ENCODE measurements at regions not wholly inside any gene's neighbourhood (a gene's known extent, or its start where the extent isn't known, plus 50 kb on each side); places are given as distances from the start of the nearest gene placed in this dataset.

DNA sequence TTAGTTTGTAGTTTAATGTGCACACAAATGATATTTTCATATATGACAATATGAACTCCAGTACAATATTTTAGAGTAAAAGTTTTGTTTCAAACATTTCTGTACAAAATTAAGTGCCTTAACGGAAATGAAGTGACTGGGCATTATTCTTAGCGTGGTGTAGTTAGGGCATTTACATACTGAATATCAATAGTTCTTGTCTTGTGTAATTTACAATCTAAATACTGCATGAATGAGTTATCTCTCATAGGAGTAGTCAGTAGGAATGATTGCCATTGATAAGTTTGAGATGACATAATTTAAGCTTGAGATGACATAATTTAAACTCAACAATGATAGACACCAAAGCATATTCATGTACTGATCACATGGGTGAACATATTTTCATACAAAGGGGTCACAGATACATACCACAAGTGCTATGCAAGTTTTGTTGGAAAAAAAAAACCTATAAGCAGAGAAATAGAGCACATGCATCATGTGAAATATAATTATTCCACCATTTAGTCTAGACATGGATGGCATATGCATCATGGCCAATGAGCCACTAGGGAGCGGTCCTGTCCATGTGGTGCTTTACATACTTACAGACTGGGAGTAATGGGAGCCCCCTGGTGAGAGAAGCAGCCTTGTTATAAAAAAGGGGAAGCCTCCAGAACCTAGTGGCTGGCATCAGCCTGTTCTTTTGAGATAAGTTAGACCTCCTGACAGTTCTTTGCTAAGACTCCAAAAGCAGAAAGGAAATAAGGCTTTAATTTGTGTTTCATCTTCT is 1523.9 kb downstream of the MAT2B start:
- TF ChIP-seq EZH2 (IDR thresholded peaks at IDR 0.05; ENCODE audit: insufficient read depth, poor library complexity, severe bottlenecking): no peak
- no peak for TF ChIP-seq EZH2phosphoT487 (IDR thresholded peaks at IDR 0.05; ENCODE audit: insufficient read depth, low read depth)
